HG02852 (cell line): ENCODE measurements at regions not wholly inside any gene's neighbourhood (a gene's known extent, or its start where the extent isn't known, plus 50 kb on each side); places are given as distances from the start of the nearest gene placed in this dataset.

Source experiments
- ATAC-seq: cut with Tn5 transposase; IDR thresholded peaks from one replicate; pipeline ENCODE4 v1.9.1; 2021; ENCODE audit warnings: mild to moderate bottlenecking, moderate library complexity; ENCODE audit not compliant: unreplicated experiment

DNA sequence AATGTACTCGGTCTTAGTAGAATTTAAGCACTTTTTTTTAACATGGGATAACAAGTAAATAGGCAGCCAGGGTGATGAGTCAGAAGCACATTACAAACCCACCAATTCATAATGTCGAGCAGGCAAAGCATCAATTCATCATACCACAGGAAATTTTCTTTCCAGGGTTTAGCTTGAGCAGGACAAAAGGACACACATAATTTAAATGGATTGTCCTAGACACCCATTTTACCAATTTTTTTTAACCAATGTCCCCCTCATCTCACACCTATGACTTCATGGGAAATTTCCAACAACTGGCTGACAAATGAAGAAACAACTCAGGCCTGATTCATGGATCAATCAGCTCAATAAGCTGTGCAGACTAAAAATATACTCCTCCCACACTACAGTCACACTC, 58.8 kb upstream of the FOXG1 start:
- no peak for ATAC-seq

DNA sequence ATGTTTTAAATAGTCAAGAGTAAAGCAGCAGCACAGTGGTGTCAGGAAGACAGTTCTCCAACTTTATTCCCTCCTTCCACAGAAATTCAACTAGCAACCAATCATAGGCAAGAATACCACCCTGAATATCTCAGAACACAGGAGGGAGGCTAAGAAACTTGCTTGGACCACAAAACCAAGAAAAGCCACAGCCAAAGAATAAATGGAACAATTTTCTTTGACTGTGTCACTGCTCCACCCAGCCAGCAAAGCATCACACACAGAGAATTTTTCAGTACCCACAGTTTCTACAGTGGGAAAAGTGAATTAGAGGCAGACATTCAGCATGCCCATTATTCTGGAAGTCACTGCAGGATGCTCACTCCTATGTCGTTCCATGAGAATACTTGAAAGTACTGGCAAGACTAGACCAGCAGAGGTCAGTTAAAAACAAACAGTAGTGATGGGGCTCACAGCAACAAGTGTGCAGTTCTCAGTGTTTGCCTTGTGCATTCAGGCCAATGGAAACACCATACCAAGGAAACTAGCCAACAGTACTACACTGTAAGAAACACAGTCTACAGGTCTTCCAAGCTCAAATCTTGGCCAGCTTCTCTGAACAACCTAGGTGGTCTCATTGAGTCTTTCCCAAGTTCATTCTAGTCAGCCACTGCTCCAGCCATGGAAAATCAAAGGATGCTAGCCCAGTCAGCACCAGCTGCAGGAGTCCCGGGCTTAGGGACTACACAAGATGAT, 56.8 kb upstream of the FOXG1 start:
- ATAC-seq, result no peak
